ENCODE measurements at regions not wholly inside any gene's neighbourhood (a gene's known extent, or its start where the extent isn't known, plus 50 kb on each side); places are given as distances from the start of the nearest gene placed in this dataset.

- FAIRE-seq, result no peak
Observed at GRCh38 chr10:42987121-42987541, 89.7 kb upstream of the RET start.

GRCh38 chr10:42987575-42987974 lies 89.3 kb upstream of the RET start:
- H2AFZ ChIP-seq (ENCODE audit: control insufficient read depth, low read length), result no peak overlapping the region
- dilution Hi-C loops (cut with MboI; ENCODE audit: extremely low pct_ligation_motif_present, low sequenced_read_pairs), result no loop called here
- no peak for FAIRE-seq

More at GRCh38 chr10:42987121-42987541, 89.7 kb upstream of the RET start:
- Histone ChIP-seq H3K4me2 (ENCODE audit: control insufficient read depth, extremely low read depth, insufficient read depth, low read depth, low read length) (no peak overlapping the region), H4K20me1 (ENCODE audit: control insufficient read depth, extremely low read depth, insufficient read depth, low read length) (no peaks in the 10 kb centered on the region), H3K4me3 (ENCODE audit: control insufficient read depth in 2 of 3, extremely low read depth in 1 of 3, insufficient read depth in 2 of 3, low read depth in 1 of 3, low read length in 3 of 3) (no peak overlapping the region), H2AFZ (ENCODE audit: control insufficient read depth, low read length) (no peak overlapping the region), H3K4me1 (ENCODE audit: control insufficient read depth, extremely low read depth, insufficient read depth, low read length) (no peaks in the 10 kb centered on the region), H3K9me1 (ENCODE audit: control insufficient read depth, extremely low read depth, insufficient read depth, low read length) (no peaks in the 10 kb centered on the region), H3K79me2 (ENCODE audit: control insufficient read depth, insufficient read depth, low read length) (no peaks in the 10 kb centered on the region), H3K9ac (ENCODE audit: control insufficient read depth, extremely low read depth, insufficient read depth, low read length) (no peak overlapping the region), H3K27me3 (ENCODE audit: control insufficient read depth, extremely low read depth, insufficient read depth, low read length) (no peaks in the 10 kb centered on the region), H3K36me3 (ENCODE audit: control insufficient read depth in 2 of 2, extremely low read depth in 1 of 2, insufficient read depth in 2 of 2, low read length in 2 of 2) (no peaks in the 10 kb centered on the region), H3K9me3 (ENCODE audit: control insufficient read depth, low read depth, low read length) (no peaks in the 10 kb centered on the region), H3K27ac (ENCODE audit: control insufficient read depth, insufficient read depth, low read length) (no peak overlapping the region)
- dilution Hi-C loops (cut with MboI; ENCODE audit: extremely low pct_ligation_motif_present, low sequenced_read_pairs), result no loop called here
- DNase-seq (ENCODE audit: low read depth, low spot score), result no peak
- no peak for TF ChIP-seq EZH2 (IDR thresholded peaks at IDR 0.05; ENCODE audit: low read length)
- TF ChIP-seq CTCF (optimal IDR thresholded peaks at IDR 0.05 in 1 of 3, IDR thresholded peaks at IDR 0.05 in 1 of 3, conservative IDR thresholded peaks at IDR 0.05 in 1 of 3; ENCODE audit: extremely low read depth in 1 of 3, insufficient read depth in 2 of 3, low read length in 3 of 3), result no peak

More at GRCh38 chr10:42987575-42987974, 89.3 kb upstream of the RET start:
- Histone ChIP-seq H3K9me3 (ENCODE audit: control insufficient read depth, low read depth, low read length) (no peaks in the 10 kb centered on the region), H3K79me2 (ENCODE audit: control insufficient read depth, insufficient read depth, low read length) (no peaks in the 10 kb centered on the region), H3K4me2 (ENCODE audit: control insufficient read depth, extremely low read depth, insufficient read depth, low read depth, low read length) (no peak overlapping the region), H4K20me1 (ENCODE audit: control insufficient read depth, extremely low read depth, insufficient read depth, low read length) (no peaks in the 10 kb centered on the region), H3K27ac (ENCODE audit: control insufficient read depth, insufficient read depth, low read length) (no peak overlapping the region), H3K9me1 (ENCODE audit: control insufficient read depth, extremely low read depth, insufficient read depth, low read length) (no peaks in the 10 kb centered on the region), H3K27me3 (ENCODE audit: control insufficient read depth, extremely low read depth, insufficient read depth, low read length) (no peaks in the 10 kb centered on the region), H3K4me1 (ENCODE audit: control insufficient read depth, extremely low read depth, insufficient read depth, low read length) (no peaks in the 10 kb centered on the region), H3K36me3 (ENCODE audit: control insufficient read depth in 2 of 2, extremely low read depth in 1 of 2, insufficient read depth in 2 of 2, low read length in 2 of 2) (no peaks in the 10 kb centered on the region), H3K4me3 (ENCODE audit: control insufficient read depth in 2 of 3, extremely low read depth in 1 of 3, insufficient read depth in 2 of 3, low read depth in 1 of 3, low read length in 3 of 3) (no peak overlapping the region), H3K9ac (ENCODE audit: control insufficient read depth, extremely low read depth, insufficient read depth, low read length) (no peak overlapping the region)
- DNase-seq (ENCODE audit: low read depth, low spot score), result no peak
- no peak for TF ChIP-seq CTCF (optimal IDR thresholded peaks at IDR 0.05 in 1 of 3, IDR thresholded peaks at IDR 0.05 in 1 of 3, conservative IDR thresholded peaks at IDR 0.05 in 1 of 3; ENCODE audit: extremely low read depth in 1 of 3, insufficient read depth in 2 of 3, low read length in 3 of 3)
